GM12878 (cell line): ENCODE measurements at regions not wholly inside any gene's neighbourhood (a gene's known extent, or its start where the extent isn't known, plus 50 kb on each side); places are given as distances from the start of the nearest gene placed in this dataset.

Source experiments
- ATAC-seq: fragments of 200-7000 bp; cut with Tn5 transposase; 3 replicates; pipeline ENCODE4 v1.9.1; 2020; ENCODE audit warnings: mild to moderate bottlenecking, moderate library complexity
- BruUV-seq: library from RNA; stranded (reverse); fragments of 400-500 nt; replicated peaks from 2 replicates; lab custom pipeline; 2021; lab: Mats Ljungman, UMichigan
- CTCF ChIA-PET: fragments of 300-600 bp; sonication (Branson Sonifier 250); formaldehyde crosslinking; extraction: SDS; loops from one replicate; lab custom pipeline; 2021; ENCODE audit warnings: inconsistent platforms; lab: Yijun Ruan, JAX
- POLR2A ChIA-PET: fragments of 350-600 bp; formaldehyde crosslinking; extraction: SDS; loops from one replicate; lab custom pipeline; 2021; ENCODE audit warnings: inconsistent platforms; lab: Charles Lee
- RAD21 ChIA-PET: fragments of 300-600 bp; sonication (Branson Sonifier 250); formaldehyde crosslinking; loops from one replicate; lab custom pipeline; 2023; ENCODE audit warnings: antibody characterized with exemption; ENCODE audit not compliant: unreplicated experiment; lab: Charles Lee
- SMC1A ChIA-PET: fragments of 300-600 bp; sonication (Branson Sonifier 250); formaldehyde crosslinking; loops from one replicate; lab custom pipeline; 2023; ENCODE audit not compliant: unreplicated experiment, uncharacterized antibody; lab: Charles Lee
- DNase-seq: peaks from one replicate; pipeline ENCODE4 v3.0.0-alpha.2; 2011; ENCODE audit warnings: low read depth, low spot score
- FAIRE-seq: peaks from 3 replicates; lab custom pipeline; 2011; peaks lifted over from hg19 to GRCh38; lab: Jason Lieb, UNC
- H2AFZ ChIP-seq: 2 replicates; pipeline ENCODE4 v1.6.0; 2011; ENCODE audit warnings: low read depth, low read length, control low read depth; ENCODE audit not compliant: control insufficient read depth
- H3K27ac ChIP-seq: 2 replicates; pipeline ENCODE4 v1.5.1; 2011; ENCODE audit warnings: control low read depth; ENCODE audit not compliant: control insufficient read depth, insufficient read depth
- H3K27me3 ChIP-seq, 2 experiments: replicated peaks in 1 of 2; 2 replicates each; pipeline versions ENCODE4 v1.6.0 to v1.6.1; 2011; ENCODE audit warnings: low read length in 1 of 2; ENCODE audit not compliant: control insufficient read depth in 2 of 2, insufficient read depth in 2 of 2
- H3K36me3 ChIP-seq, 2 experiments: 2 replicates each; pipeline ENCODE4 v1.5.1; 2011; ENCODE audit warnings: low read length in 1 of 2; ENCODE audit not compliant: control insufficient read depth in 2 of 2, insufficient read depth in 2 of 2
- H3K4me1 ChIP-seq: 2 replicates; pipeline ENCODE4 v1.6.1; 2011; ENCODE audit warnings: mild to moderate bottlenecking, low read length, moderate library complexity, mixed read lengths; ENCODE audit not compliant: control insufficient read depth, insufficient read depth
- H3K4me2 ChIP-seq: 2 replicates; pipeline ENCODE4 v1.6.0; 2011; ENCODE audit warnings: control low read depth; ENCODE audit not compliant: control insufficient read depth, insufficient read depth
- H3K4me3 ChIP-seq: fragments of 200-600 bp; sonication (generic); 2 replicates; pipeline ENCODE4 v1.5.1; 2016
- H3K79me2 ChIP-seq: 2 replicates; pipeline ENCODE4 v1.6.0; 2011; ENCODE audit warnings: low read length; ENCODE audit not compliant: control insufficient read depth, insufficient read depth
- H3K9ac ChIP-seq: 2 replicates; pipeline ENCODE4 v1.8.0; 2011; ENCODE audit warnings: low read length, control low read depth, mixed read lengths; ENCODE audit not compliant: control insufficient read depth, insufficient read depth
- H3K9me3 ChIP-seq: replicated peaks from 3 replicates; pipeline ENCODE4 v1.5.1; 2011; ENCODE audit warnings: mild to moderate bottlenecking, low read length; ENCODE audit not compliant: control insufficient read depth, insufficient read depth
- H4K20me1 ChIP-seq: 2 replicates; pipeline ENCODE4 v1.6.0; 2011; ENCODE audit not compliant: control insufficient read depth, insufficient read depth
- CHD1 ChIP-seq: IDR thresholded peaks from 2 replicates; pipeline ENCODE4 v1.6.1; 2012; ENCODE audit warnings: low read depth, low read length, improper control_type of control experiment
- FOXK2 ChIP-seq: fragments of 450-650 bp; IDR thresholded peaks from 2 replicates; pipeline ENCODE4 v1.6.1; 2017; ENCODE audit warnings: mild to moderate bottlenecking, moderate library complexity
- HCFC1 ChIP-seq: fragments of 150-350 bp; IDR thresholded peaks from 2 replicates; pipeline ENCODE4 v1.6.1; 2014; ENCODE audit warnings: low read length
- IKZF1 ChIP-seq: fragments of 450-650 bp; conservative IDR thresholded peaks from 2 replicates; pipeline ENCODE4 v1.6.1; 2017; ENCODE audit warnings: antibody characterized with exemption, mild to moderate bottlenecking
- MEF2A ChIP-seq: IDR thresholded peaks from 2 replicates; pipeline ENCODE4 v1.6.1; 2011; ENCODE audit warnings: low read depth, mild to moderate bottlenecking, low read length, moderate library complexity; ENCODE audit not compliant: insufficient read depth
- NFIC ChIP-seq: IDR thresholded peaks from 2 replicates; pipeline ENCODE4 v1.6.1; 2012; ENCODE audit warnings: low read depth, mild to moderate bottlenecking, inconsistent platforms, low read length, moderate library complexity
- PAX8 ChIP-seq: fragments of 450-650 bp; IDR thresholded peaks from 2 replicates; pipeline ENCODE4 v1.6.1; 2017; ENCODE audit warnings: mild to moderate bottlenecking, moderate library complexity
- TCF7 ChIP-seq: IDR thresholded peaks from 2 replicates; pipeline ENCODE4 v1.6.1; 2014; ENCODE audit warnings: antibody characterized with exemption, borderline replicate concordance
- ZZZ3 ChIP-seq: IDR thresholded peaks from 2 replicates; pipeline ENCODE4 v1.6.1; 2011; ENCODE audit warnings: low read depth; ENCODE audit not compliant: control insufficient read depth, insufficient read length
- in situ Hi-C: fragments of 300-500 bp; cut with MboI; formaldehyde crosslinking; loops from 9 replicates; pipeline ENCODE4 v1.14.3; 2018; ENCODE audit warnings: mixed read lengths
- intact Hi-C: fragments of 100-400 bp; cut with micrococcal nuclease; formaldehyde crosslinking; loops from one replicate; pipeline ENCODE4 v1.14.2; 2022; ENCODE audit not compliant: unreplicated experiment
- TF ChIP-seq, protein P1 (sequence below): fragments of 150-350 bp; IDR thresholded peaks from 2 replicates; pipeline ENCODE4 v1.6.1; 2014; ENCODE audit warnings: mild to moderate bottlenecking, low read depth, low read length
- TF ChIP-seq, protein P2 (sequence below): fragments of 450-650 bp; formaldehyde crosslinking; IDR thresholded peaks from 2 replicates; pipeline ENCODE4 v1.4.0; 2022; ENCODE audit warnings: mild to moderate bottlenecking, moderate library complexity

DNA sequence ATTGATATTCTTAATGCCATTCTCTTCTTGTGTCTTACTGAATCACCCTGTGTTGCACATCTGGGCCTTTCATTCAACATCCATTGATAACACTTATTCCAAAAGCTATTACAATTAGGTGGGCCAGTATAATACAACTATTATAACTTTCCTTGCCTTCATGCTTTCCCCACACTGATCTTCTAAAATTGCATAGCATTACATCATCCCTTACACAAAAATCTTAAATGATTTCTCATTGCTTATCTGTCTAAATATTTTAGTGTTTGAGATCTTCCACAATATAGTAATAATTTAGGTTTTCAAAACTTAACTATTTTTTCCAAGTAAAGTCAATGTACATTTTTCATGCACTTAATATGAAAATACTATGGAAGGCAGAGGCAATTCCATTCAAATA lies 1634.1 kb downstream of the PLA2G4A start:
- ChIA-PET RAD21 (no interaction called here), CTCF (no interaction called here), POLR2A (no interaction called here), SMC1A (interaction anchor here (0.8 kb wide), 1 partner anchor 535 kb away, joined by 3 read pairs; no protein-coding TSS in a partner anchor)
- Histone ChIP-seq H3K36me3 (no peaks in the 10 kb centered on the region), H3K9me3 (no peaks in the 10 kb centered on the region), H3K27me3 (no peaks in the 10 kb centered on the region), H3K4me1 (no peaks in the 10 kb centered on the region), H3K4me3 (no peak overlapping the region), H3K4me2 (no peak overlapping the region), H3K79me2 (no peaks in the 10 kb centered on the region), H4K20me1 (no peaks in the 10 kb centered on the region), H2AFZ (no peak overlapping the region), H3K9ac (no peak overlapping the region), H3K27ac (no peak overlapping the region)
- no peak for ATAC-seq
- intact Hi-C loops: no loop called here
- TF ChIP-seq ZZZ3 (no peak), NFIC (no peak), IKZF1 (no peak), PAX8 (no peak), CHD1 (no peak), MEF2A (no peak), HCFC1 (no peak), TCF7 (no peak), FOXK2 (no peak)
- TF ChIP-seq, protein P1, sequence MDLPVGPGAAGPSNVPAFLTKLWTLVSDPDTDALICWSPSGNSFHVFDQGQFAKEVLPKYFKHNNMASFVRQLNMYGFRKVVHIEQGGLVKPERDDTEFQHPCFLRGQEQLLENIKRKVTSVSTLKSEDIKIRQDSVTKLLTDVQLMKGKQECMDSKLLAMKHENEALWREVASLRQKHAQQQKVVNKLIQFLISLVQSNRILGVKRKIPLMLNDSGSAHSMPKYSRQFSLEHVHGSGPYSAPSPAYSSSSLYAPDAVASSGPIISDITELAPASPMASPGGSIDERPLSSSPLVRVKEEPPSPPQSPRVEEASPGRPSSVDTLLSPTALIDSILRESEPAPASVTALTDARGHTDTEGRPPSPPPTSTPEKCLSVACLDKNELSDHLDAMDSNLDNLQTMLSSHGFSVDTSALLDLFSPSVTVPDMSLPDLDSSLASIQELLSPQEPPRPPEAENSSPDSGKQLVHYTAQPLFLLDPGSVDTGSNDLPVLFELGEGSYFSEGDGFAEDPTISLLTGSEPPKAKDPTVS: no peak
- TF ChIP-seq, protein P2, sequence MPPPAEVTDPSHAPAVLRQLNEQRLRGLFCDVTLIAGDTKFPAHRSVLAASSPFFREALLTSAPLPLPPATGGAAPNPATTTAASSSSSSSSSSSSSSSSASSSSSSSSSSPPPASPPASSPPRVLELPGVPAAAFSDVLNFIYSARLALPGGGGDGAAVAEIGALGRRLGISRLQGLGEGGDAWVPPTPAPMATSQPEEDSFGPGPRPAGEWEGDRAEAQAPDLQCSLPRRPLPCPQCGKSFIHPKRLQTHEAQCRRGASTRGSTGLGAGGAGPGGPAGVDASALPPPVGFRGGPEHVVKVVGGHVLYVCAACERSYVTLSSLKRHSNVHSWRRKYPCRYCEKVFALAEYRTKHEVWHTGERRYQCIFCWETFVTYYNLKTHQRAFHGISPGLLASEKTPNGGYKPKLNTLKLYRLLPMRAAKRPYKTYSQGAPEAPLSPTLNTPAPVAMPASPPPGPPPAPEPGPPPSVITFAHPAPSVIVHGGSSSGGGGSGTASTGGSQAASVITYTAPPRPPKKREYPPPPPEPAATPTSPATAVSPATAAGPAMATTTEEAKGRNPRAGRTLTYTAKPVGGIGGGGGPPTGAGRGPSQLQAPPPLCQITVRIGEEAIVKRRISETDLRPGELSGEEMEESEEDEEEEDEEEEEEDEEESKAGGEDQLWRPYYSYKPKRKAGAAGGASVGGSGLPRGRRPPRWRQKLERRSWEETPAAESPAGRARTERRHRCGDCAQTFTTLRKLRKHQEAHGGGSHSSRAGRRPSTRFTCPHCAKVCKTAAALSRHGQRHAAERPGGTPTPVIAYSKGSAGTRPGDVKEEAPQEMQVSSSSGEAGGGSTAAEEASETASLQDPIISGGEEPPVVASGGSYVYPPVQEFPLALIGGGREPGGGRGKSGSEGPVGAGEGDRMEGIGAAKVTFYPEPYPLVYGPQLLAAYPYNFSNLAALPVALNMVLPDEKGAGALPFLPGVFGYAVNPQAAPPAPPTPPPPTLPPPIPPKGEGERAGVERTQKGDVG (CRISPR knock-in tag): no peak
- FAIRE-seq: no peak
- BruUV-seq: no TSS peak
- in situ Hi-C loops: no loop called here
- no peak for DNase-seq
